Keratinocyte (primary cell): ENCODE measurements at regions not wholly inside any gene's neighbourhood (a gene's known extent, or its start where the extent isn't known, plus 50 kb on each side); places are given as distances from the start of the nearest gene placed in this dataset.
"Not testable (repeated sequence)": the region's sequence is repeated elsewhere in the genome, so short reads cannot be mapped to it uniquely, and the experiment has no call there.

Experiments
- DNase-seq: peaks from one replicate; pipeline ENCODE4 v3.0.0-alpha.2; 2011; ENCODE audit warnings: low read depth, missing footprints, low spot score
- FAIRE-seq: peaks from 2 replicates; lab custom pipeline; 2011; peaks lifted over from hg19 to GRCh38; lab: Jason Lieb, UNC
- H2AFZ ChIP-seq: 2 replicates; pipeline ENCODE4 v1.6.0; 2012; ENCODE audit warnings: low read length, control low read depth, inconsistent platforms; ENCODE audit not compliant: control insufficient read depth
- H3K27ac ChIP-seq: 2 replicates; pipeline ENCODE4 v1.5.1; 2011; ENCODE audit warnings: low read length; ENCODE audit not compliant: control insufficient read depth, insufficient read depth
- H3K27me3 ChIP-seq: 3 replicates; pipeline ENCODE4 v1.6.0; 2011; ENCODE audit warnings: low read length; ENCODE audit not compliant: control insufficient read depth, insufficient read depth; ENCODE audit errors: extremely low read depth
- H3K36me3 ChIP-seq, 2 experiments: 2 replicates in 1 of 2; 3 replicates in 1 of 2; pipeline ENCODE4 v1.5.1; 2011; ENCODE audit warnings: low read length in 2 of 2, mild to moderate bottlenecking in 1 of 2; ENCODE audit not compliant: control insufficient read depth in 2 of 2, insufficient read depth in 2 of 2; ENCODE audit errors: extremely low read depth in 1 of 2
- H3K4me1 ChIP-seq: 3 replicates; pipeline ENCODE4 v1.5.1; 2011; ENCODE audit warnings: low read length; ENCODE audit not compliant: control insufficient read depth, insufficient read depth; ENCODE audit errors: extremely low read depth
- H3K4me2 ChIP-seq: 3 replicates; pipeline ENCODE4 v1.6.0; 2011; ENCODE audit warnings: low read depth, low read length; ENCODE audit not compliant: control insufficient read depth, insufficient read depth; ENCODE audit errors: extremely low read depth
- H3K4me3 ChIP-seq, 3 experiments: fragments of 200-600 bp in 1 of 3; sonication (generic) in 1 of 3; 2 replicates in 2 of 3; 3 replicates in 1 of 3; pipeline ENCODE4 v1.5.1; 2011 to 2016; ENCODE audit warnings: low read length in 3 of 3, mild to moderate bottlenecking in 3 of 3, control low read depth in 2 of 3, inconsistent platforms in 1 of 3, low read depth in 1 of 3, mixed read lengths in 1 of 3, mixed run types in 1 of 3, moderate library complexity in 1 of 3; ENCODE audit not compliant: control insufficient read depth in 2 of 3, insufficient read depth in 2 of 3; ENCODE audit errors: extremely low read depth in 1 of 3
- H3K79me2 ChIP-seq: 2 replicates; pipeline ENCODE4 v1.6.0; 2012; ENCODE audit warnings: low read length; ENCODE audit not compliant: control insufficient read depth, insufficient read depth
- H3K9ac ChIP-seq: 3 replicates; pipeline ENCODE4 v1.6.0; 2011; ENCODE audit warnings: low read length; ENCODE audit not compliant: control insufficient read depth, insufficient read depth; ENCODE audit errors: extremely low read depth
- H3K9me1 ChIP-seq: 3 replicates; pipeline ENCODE4 v1.6.0; 2011; ENCODE audit warnings: low read length; ENCODE audit not compliant: control insufficient read depth, insufficient read depth; ENCODE audit errors: extremely low read depth
- H3K9me3 ChIP-seq: 2 replicates; pipeline ENCODE4 v1.5.1; 2012; ENCODE audit warnings: low read depth, low read length; ENCODE audit not compliant: control insufficient read depth
- H4K20me1 ChIP-seq: 3 replicates; pipeline ENCODE4 v1.6.0; 2011; ENCODE audit warnings: low read length; ENCODE audit not compliant: control insufficient read depth, insufficient read depth; ENCODE audit errors: extremely low read depth
- CTCF ChIP-seq, 3 experiments: IDR thresholded peaks in 1 of 3; conservative IDR thresholded peaks in 1 of 3; optimal IDR thresholded peaks in 1 of 3; 2 replicates in 2 of 3; 3 replicates in 1 of 3; pipeline versions ENCODE3 to v1.5.1; 2011; ENCODE audit warnings: low read length in 3 of 3, mild to moderate bottlenecking in 3 of 3, moderate library complexity in 2 of 3, control low read depth in 1 of 3, inconsistent platforms in 1 of 3; ENCODE audit not compliant: insufficient read depth in 2 of 3; ENCODE audit errors: extremely low read depth in 1 of 3
- EZH2 ChIP-seq: IDR thresholded peaks from one replicate; pipeline ENCODE4 v1.6.1; 2012; ENCODE audit warnings: inconsistent platforms, mild to moderate bottlenecking, low read length, moderate library complexity
- dilution Hi-C: fragments of 300-500 bp; cut with MboI; formaldehyde crosslinking; loops from one replicate; pipeline ENCODE4 v1.7.0; 2020; ENCODE audit warnings: low sequenced_read_pairs; ENCODE audit not compliant: extremely low pct_ligation_motif_present

GRCh38 chr3:89533275-89533674 lies 425.9 kb downstream of the EPHA3 start:
- TF ChIP-seq CTCF (optimal IDR thresholded peaks at IDR 0.05 in 1 of 3, IDR thresholded peaks at IDR 0.05 in 1 of 3, conservative IDR thresholded peaks at IDR 0.05 in 1 of 3; ENCODE audit: extremely low read depth in 1 of 3, insufficient read depth in 2 of 3, low read length in 3 of 3): no peak
- TF ChIP-seq EZH2: no peak
- FAIRE-seq (no peak), DNase-seq (no peak)
- no peak overlapping the region for H3K9ac ChIP-seq
- H3K9me3 ChIP-seq: no peaks in the 10 kb centered on the region
- no peaks in the 10 kb centered on the region for H3K27me3 ChIP-seq
- no peaks in the 10 kb centered on the region for H3K36me3 ChIP-seq
- H3K27ac ChIP-seq: no peak overlapping the region
- dilution Hi-C loops: no loop called here
- no peak overlapping the region for H2AFZ ChIP-seq
- no peak overlapping the region for H3K4me2 ChIP-seq
- H3K9me1 ChIP-seq: no peaks in the 10 kb centered on the region
- no peaks in the 10 kb centered on the region for H3K79me2 ChIP-seq
- no peak overlapping the region for H3K4me3 ChIP-seq
- H3K4me1 ChIP-seq: no peaks in the 10 kb centered on the region
- no peaks in the 10 kb centered on the region for H4K20me1 ChIP-seq

- DNase-seq, H3K36me3 ChIP-seq, H3K79me2 ChIP-seq, H3K9me3 ChIP-seq, H3K27ac ChIP-seq, H2AFZ ChIP-seq, H3K4me3 ChIP-seq, H3K4me1 ChIP-seq, dilution Hi-C loops, FAIRE-seq, H3K9me1 ChIP-seq, H3K9ac ChIP-seq, H4K20me1 ChIP-seq, H3K4me2 ChIP-seq, H3K27me3 ChIP-seq: not testable (repeated sequence)
These were observed 447.2 kb downstream of the EPHA3 start for GRCh38 chr3:89554587-89554986.

GRCh38 chr3:89558711-89559110 lies 451.3 kb downstream of the EPHA3 start:
- H3K9ac ChIP-seq: no peak overlapping the region
- H3K4me3 ChIP-seq: no peak overlapping the region
- H4K20me1 ChIP-seq: no peaks in the 10 kb centered on the region
- H2AFZ ChIP-seq: no peak overlapping the region
- H3K27me3 ChIP-seq: no peaks in the 10 kb centered on the region
- TF ChIP-seq CTCF (optimal IDR thresholded peaks at IDR 0.05 in 1 of 3, IDR thresholded peaks at IDR 0.05 in 1 of 3, conservative IDR thresholded peaks at IDR 0.05 in 1 of 3; ENCODE audit: extremely low read depth in 1 of 3, insufficient read depth in 2 of 3, low read length in 3 of 3) (no peak), EZH2 (no peak)
- no peak overlapping the region for H3K4me2 ChIP-seq
- H3K9me3 ChIP-seq: no peaks in the 10 kb centered on the region
- DNase-seq (no peak), FAIRE-seq (no peak)
- no peaks in the 10 kb centered on the region for H3K9me1 ChIP-seq
- H3K36me3 ChIP-seq: no peaks in the 10 kb centered on the region
- H3K79me2 ChIP-seq: no peaks in the 10 kb centered on the region
- dilution Hi-C loops: no loop called here
- no peak overlapping the region for H3K27ac ChIP-seq
- no peaks in the 10 kb centered on the region for H3K4me1 ChIP-seq
